T-helper 2 cell treated with Interferon-gamma antibody and Interleukin-4, amounts not matched to agents 100 ng/mL and 5 ng/mL, for 36 hours (primary cell): ENCODE measurements at regions not wholly inside any gene's neighbourhood (a gene's known extent, or its start where the extent isn't known, plus 50 kb on each side); places are given as distances from the start of the nearest gene placed in this dataset.

ENCODE experiments used
- intact Hi-C: fragments of 100-400 bp; cut with micrococcal nuclease; formaldehyde crosslinking; loops from one replicate; pipeline ENCODE4 v1.15.1; 2023

GRCh38 chr5:103842936-103843335 lies 280.3 kb upstream of the NUDT12 start:
- intact Hi-C loops = no loop called here

GRCh38 chr5:103840600-103840999 lies 278.0 kb upstream of the NUDT12 start:
- intact Hi-C loops = no loop called here

GRCh38 chr5:103834216-103834615 lies 271.6 kb upstream of the NUDT12 start:
- intact Hi-C loops = no loop called here

- intact Hi-C loops = no loop called here
These were observed 267.0 kb upstream of the NUDT12 start for GRCh38 chr5:103829585-103829984.

GRCh38 chr5:103827976-103828375 lies 265.4 kb upstream of the NUDT12 start:
- intact Hi-C loops = no loop called here

- intact Hi-C loops = no loop called here
These were observed 258.8 kb upstream of the NUDT12 start for GRCh38 chr5:103821361-103821760.

DNA sequence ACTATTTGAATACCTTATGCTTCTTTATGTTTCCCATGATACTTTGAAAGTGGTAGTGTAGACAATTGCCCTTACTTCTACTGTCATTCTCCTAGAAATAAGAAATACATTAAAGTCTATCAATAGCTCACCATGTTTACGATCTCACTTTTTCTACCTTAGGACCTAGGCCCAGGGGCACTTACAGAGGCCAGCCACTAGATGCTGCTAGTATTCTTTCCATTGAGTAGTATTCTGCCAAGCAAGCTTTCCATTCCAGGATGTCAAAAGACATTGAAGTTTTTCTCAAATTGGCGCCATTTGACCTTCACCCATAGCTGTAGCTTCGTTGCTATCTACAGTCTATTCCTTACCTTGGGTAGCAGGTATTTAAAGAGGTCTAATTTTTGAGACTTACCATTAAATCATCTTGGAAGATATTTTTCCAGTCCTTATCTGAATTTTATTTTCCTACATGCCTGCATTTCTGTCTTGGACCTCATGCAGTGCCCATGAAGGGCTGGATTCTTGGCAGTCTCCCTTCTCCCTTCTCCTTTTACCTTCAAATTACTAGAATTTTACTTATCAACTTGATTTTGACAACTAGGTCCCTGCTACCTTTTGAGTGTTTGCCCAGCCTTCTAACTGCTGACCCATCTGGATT lies 246.0 kb upstream of the NUDT12 start:
- intact Hi-C loops = no loop called here

DNA sequence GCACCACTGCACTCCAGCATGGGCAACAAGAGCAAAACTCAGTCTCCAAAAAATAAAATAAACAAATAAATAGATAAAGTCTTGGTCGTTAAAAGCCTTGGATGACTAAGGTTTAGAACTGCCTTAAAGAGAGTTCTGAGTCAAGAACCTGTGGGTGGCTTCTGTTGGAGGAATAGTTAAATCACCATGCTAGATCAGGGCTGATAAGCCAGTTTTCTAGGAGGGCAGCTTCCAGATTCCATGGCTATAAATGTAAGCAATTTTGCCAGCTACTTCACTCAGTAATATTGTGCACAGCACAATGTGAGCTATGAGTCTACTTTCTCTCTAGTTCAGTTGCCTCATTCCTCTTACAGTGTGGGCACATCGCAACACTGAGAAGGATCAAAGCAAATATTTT lies 242.1 kb upstream of the NUDT12 start:
- intact Hi-C loops = no loop called here

GRCh38 chr5:103801681-103802080 lies 239.1 kb upstream of the NUDT12 start:
- intact Hi-C loops = no loop called here

- intact Hi-C loops = no loop called here
These were observed 238.3 kb upstream of the NUDT12 start for GRCh38 chr5:103800741-103801495.

DNA sequence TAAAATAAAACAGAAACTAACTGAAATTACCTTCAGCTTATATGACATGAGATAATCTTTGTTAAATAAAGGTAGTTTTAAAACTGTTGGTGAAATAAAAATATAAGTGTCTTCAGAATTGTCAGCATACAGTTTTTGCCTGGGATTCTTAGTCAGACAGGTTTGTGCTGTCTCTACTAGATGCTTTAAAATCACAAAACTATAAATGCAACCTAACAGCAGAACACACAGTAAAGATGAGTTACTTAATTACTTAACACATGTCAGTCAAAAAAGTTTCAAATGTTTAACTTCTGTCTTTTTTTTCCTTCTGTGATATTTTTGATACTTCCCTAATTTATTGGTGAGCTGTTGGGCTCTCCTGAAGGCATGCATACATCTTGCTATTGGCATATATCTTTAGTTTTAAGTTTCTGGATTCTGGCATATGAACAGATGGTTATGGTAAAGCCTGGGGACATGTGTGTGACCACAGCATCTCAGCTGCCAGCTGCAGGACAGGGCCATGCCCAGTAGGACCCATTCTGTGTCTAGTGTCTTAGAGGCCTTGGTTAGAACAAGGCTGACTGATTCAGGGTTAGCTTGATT lies 231.1 kb upstream of the NUDT12 start:
- intact Hi-C loops = no loop called here

- intact Hi-C loops = no loop called here
These were observed 223.0 kb upstream of the NUDT12 start for GRCh38 chr5:103785569-103785968.

DNA sequence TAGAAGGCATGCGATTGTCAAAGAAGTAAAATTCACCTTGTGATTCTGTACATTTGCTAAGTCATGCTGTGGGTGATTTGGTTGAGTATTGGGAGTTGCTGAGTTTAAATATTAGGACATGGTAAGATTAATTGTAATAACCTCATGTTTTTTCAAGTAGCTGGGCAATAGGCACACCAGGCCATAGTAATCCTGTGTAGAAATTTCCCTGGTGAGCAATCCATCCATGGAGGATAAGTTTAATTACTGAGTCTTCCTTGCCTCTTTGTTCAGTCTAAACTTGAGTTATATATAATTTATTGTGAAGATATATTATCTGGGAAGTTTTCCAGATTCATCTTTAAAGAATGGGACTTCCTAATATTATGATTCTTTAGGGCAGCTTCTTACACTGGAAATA lies 221.1 kb upstream of the NUDT12 start:
- intact Hi-C loops = no loop called here

- intact Hi-C loops = no loop called here
These were observed 218.2 kb upstream of the NUDT12 start for GRCh38 chr5:103780794-103781193.

- intact Hi-C loops = no loop called here
These were observed 212.1 kb upstream of the NUDT12 start for GRCh38 chr5:103774721-103775120.

DNA sequence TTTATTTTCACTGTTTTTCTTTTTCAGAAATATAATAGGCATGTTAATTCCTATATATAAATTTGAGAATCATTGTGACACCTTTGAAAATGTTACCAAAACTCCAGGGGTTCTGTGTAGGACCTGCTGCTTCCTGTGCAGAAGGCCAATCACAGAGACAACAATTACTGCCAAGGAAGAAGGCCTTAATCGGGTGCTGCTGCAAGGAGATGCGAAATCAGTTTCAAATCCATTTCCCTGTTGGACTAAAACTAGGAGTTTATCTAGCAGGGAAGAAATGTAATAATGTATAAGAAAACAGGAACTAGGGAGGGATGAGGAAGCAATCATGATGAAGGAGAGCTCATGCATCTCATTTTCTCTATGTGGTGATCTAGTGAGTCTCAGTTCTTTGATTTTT lies 209.7 kb upstream of the NUDT12 start:
- intact Hi-C loops = no loop called here

GRCh38 chr5:103764403-103764802 lies 201.8 kb upstream of the NUDT12 start:
- intact Hi-C loops = no loop called here

DNA sequence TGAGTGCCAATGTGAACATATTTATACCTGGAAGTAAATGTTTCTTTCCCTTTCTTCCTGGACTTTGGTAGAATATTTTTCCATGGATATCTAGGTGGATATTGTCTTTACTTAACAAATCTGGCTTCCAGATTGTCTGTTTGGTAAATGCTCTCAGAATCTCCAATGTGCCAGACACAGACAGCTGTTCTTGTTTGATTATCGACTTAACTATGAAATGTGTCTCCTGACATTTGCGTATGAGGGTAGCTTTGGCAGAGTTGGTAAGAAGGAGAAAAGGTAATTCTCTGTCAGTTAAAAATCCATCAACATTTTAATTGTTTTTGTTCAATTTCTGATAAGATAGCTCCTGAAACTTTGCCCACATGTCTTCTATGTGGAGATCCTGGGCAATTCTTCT lies 196.4 kb upstream of the NUDT12 start:
- intact Hi-C loops = no loop called here

GRCh38 chr5:103755974-103756373 lies 193.4 kb upstream of the NUDT12 start:
- intact Hi-C loops = no loop called here

DNA sequence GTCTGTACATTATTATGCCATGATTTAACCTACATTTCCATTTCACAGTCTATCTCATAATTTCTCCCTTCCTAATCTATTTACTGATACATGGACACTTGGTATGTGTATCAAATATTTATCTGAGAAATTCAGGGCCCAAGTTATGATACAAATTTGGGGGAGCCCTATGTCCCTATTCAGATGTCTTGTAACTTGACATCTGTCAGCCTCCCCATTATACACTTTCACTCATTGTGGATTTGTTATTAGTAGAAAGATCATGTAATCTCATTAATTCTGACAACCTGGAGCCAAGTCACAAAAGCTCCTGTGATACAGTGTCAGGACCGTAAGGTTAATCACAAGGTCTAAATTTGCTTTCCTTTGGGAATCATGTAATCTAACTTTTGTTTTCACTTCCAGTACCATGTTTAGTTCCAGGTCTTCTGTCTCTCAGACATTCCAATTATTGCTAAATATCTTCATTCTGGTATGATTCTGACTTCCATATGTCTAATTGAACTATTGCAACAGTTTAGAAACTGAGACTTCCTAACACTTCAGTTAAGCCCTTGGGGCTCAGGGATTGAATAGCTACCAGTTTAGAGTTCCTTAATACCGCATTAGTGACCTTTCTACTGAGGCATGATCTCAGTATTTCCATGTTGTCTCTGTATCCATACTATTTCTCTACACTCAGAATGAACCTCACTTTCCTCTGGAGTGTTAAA lies 182.9 kb upstream of the NUDT12 start:
- intact Hi-C loops = no loop called here

GRCh38 chr5:103744159-103744558 lies 181.6 kb upstream of the NUDT12 start:
- intact Hi-C loops = no loop called here

- intact Hi-C loops = no loop called here
These were observed 180.8 kb upstream of the NUDT12 start for GRCh38 chr5:103743421-103743820.
